AG10803 (cell line): ENCODE measurements at regions not wholly inside any gene's neighbourhood (a gene's known extent, or its start where the extent isn't known, plus 50 kb on each side); places are given as distances from the start of the nearest gene placed in this dataset.

Experiments used
- DNase-seq: peaks from one replicate; pipeline ENCODE4 v3.0.0; 2010; ENCODE audit warnings: low read depth
- H3K4me3 ChIP-seq: 2 replicates; pipeline ENCODE4 v1.5.1; 2011; ENCODE audit warnings: mild to moderate bottlenecking, low read length, control low read depth
- CTCF ChIP-seq: conservative IDR thresholded peaks from 2 replicates; pipeline ENCODE4 v1.5.1; 2011; ENCODE audit warnings: mild to moderate bottlenecking, low read length, control low read depth, inconsistent platforms

- no peak overlapping the region for H3K4me3 ChIP-seq
- DNase-seq, result no peak
- TF ChIP-seq CTCF, result 0 out of 2 replicates have a peak, but pooled peaks have one; percentile 22
Observed at GRCh38 chr1:219317762-219318353, 144.2 kb downstream of the LYPLAL1 start.

DNA sequence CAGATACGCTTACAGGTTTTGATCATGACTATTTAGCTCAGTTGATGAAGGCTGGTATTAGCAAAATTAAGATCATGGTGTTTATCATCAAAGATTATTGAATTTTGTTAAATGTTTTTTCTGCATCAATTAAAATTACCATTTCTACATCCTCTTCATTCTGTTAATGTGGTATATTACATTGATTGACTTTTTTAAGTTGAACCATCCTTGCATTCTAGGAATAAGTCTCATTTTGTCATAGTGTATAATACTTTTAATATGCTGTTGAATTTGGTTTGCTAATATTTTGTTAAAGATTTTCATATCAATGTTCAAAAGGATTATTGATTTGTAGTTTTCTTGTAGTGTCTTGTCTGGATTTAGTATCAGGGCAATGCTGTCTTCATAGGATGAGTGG is 142.4 kb downstream of the LYPLAL1 start:
- no peak for TF ChIP-seq CTCF
- no peak overlapping the region for H3K4me3 ChIP-seq
- DNase-seq, result no peak

DNA sequence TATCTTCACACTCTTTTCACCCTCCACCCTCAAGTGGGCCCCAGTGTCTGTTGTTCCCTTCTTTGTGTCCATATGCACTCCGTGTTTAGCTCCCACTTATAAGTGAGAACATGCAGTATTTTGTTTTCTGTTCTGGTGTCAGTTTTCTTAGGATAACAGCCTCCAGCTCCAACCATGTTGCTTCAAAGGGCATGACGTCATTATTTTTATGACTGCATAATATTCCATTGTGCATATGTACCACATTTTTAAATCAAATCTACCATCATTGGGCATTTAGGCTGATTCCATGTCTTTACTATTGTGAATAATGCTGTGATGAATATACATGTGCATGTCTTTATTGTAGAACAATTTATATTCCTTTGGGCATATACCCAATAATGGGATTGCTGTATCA is 140.3 kb downstream of the LYPLAL1 start:
- no peak overlapping the region for H3K4me3 ChIP-seq
- no peak for TF ChIP-seq CTCF
- no peak for DNase-seq

DNA sequence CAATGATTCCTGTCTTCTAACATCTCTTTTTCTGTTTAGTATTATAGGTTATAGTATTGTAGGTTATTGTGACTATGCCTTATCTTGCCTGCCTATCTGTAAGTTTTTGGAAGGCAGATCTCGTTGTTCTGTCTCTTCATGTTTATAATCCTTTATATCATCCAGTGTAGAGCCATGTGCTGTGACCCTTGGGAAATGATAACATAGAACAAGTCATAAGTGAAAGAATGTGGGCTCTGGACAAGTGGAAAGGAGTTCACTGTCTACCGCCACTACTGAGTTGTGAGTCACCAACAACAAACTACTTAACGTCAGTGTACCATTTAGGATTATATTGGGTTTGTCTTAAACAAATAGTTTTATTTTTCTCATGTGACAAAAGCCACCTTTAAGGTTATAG is 139.3 kb downstream of the LYPLAL1 start:
- peak; percentile 24 for DNase-seq
- TF ChIP-seq CTCF, result no peak
- no peak overlapping the region for H3K4me3 ChIP-seq

GRCh38 chr1:219310181-219310728 is 136.6 kb downstream of the LYPLAL1 start:
- no peak overlapping the region for H3K4me3 ChIP-seq
- DNase-seq, result no peak
- no peak for TF ChIP-seq CTCF

DNA sequence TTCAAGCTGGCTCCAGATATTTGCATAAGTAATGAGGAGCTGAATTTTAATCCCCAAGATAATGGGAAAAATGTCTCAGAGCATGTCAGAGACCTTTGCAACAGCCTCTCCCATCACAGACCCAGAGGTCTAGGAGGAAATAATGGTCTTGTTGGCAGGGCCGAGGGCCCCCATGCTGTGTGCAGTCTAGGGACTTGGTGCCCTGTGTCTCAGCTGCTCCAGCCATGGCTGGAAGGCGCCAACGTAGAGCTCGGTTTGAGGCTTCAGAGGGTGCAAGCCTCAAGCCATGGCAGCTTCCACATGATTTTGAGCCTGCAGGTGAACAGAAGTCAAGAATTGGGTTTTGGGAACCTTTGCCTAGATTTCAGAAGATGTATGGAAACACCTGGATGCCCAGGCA is 134.7 kb downstream of the LYPLAL1 start:
- no peak for TF ChIP-seq CTCF
- no peak for DNase-seq
- H3K4me3 ChIP-seq, result no peak overlapping the region
